IMR-90 (cell line): ENCODE measurements at regions not wholly inside any gene's neighbourhood (a gene's known extent, or its start where the extent isn't known, plus 50 kb on each side); places are given as distances from the start of the nearest gene placed in this dataset.

ENCODE experiments used
- ATAC-seq: fragments of 200-7000 bp; cut with Tn5 transposase; 2 replicates; pipeline ENCODE4 v1.9.1; 2020; ENCODE audit warnings: low read depth, mild to moderate bottlenecking, moderate library complexity
- BruUV-seq: library from RNA; stranded (reverse); fragments of 400-500 nt; replicated peaks from 2 replicates; lab custom pipeline; 2021; lab: Mats Ljungman, UMichigan
- CTCF ChIA-PET: fragments of 300-600 bp; formaldehyde crosslinking; extraction: SDS; loops from one replicate; lab custom pipeline; 2021; ENCODE audit warnings: antibody characterized with exemption; lab: Yijun Ruan, JAX
- POLR2A ChIA-PET: fragments of 300-600 bp; sonication (Branson Sonifier 250); formaldehyde crosslinking; loops from one replicate; lab custom pipeline; 2022; ENCODE audit warnings: antibody characterized with exemption; ENCODE audit not compliant: unreplicated experiment; lab: Charles Lee
- DNase-seq: peaks from one replicate; pipeline ENCODE4 v3.0.0; 2013
- H2AFZ ChIP-seq: replicated peaks from 2 replicates; pipeline ENCODE3; 2013; ENCODE audit warnings: low read length, mild to moderate bottlenecking; ENCODE audit not compliant: poor library complexity
- H2AK5ac ChIP-seq: 2 replicates; pipeline ENCODE4 v1.6.1; 2013; ENCODE audit warnings: low read depth, low read length, inconsistent platforms
- H2AK9ac ChIP-seq: replicated peaks from 2 replicates; pipeline ENCODE3; 2013; ENCODE audit warnings: mild to moderate bottlenecking, low read depth, low read length, moderate library complexity; ENCODE audit not compliant: poor library complexity
- H2BK120ac ChIP-seq: 2 replicates; pipeline ENCODE4 v1.6.1; 2013; ENCODE audit warnings: low read depth, low read length, inconsistent platforms
- H2BK15ac ChIP-seq: 3 replicates; pipeline ENCODE4 v1.6.1; 2013; ENCODE audit warnings: low read depth, low read length, inconsistent platforms
- H2BK20ac ChIP-seq: 2 replicates; pipeline ENCODE4 v1.6.1; 2013; ENCODE audit warnings: low read depth, mild to moderate bottlenecking, inconsistent platforms, low read length, moderate library complexity
- H2BK5ac ChIP-seq: 2 replicates; pipeline ENCODE4 v1.6.1; 2013; ENCODE audit warnings: mild to moderate bottlenecking, low read depth, low read length, inconsistent platforms; ENCODE audit not compliant: poor library complexity, severe bottlenecking
- H3K14ac ChIP-seq: replicated peaks from 2 replicates; pipeline ENCODE4 v1.6.1; 2013; ENCODE audit warnings: low read depth, low read length, inconsistent platforms
- H3K18ac ChIP-seq: 2 replicates; pipeline ENCODE4 v1.6.1; 2013; ENCODE audit warnings: low read depth, low read length, control low read depth
- H3K23ac ChIP-seq: 2 replicates; pipeline ENCODE4 v1.6.1; 2013; ENCODE audit warnings: low read depth, low read length, inconsistent platforms
- H3K27ac ChIP-seq: 2 replicates; pipeline ENCODE4 v1.5.1; 2013; ENCODE audit warnings: mild to moderate bottlenecking, control low read depth, low read length; ENCODE audit not compliant: insufficient read depth
- H3K27me3 ChIP-seq: 2 replicates; pipeline ENCODE4 v1.6.1; 2013; ENCODE audit warnings: low read length; ENCODE audit not compliant: control insufficient read depth, insufficient read depth
- H3K36me3 ChIP-seq: 2 replicates; pipeline ENCODE4 v1.6.1; 2013; ENCODE audit warnings: low read length, mixed read lengths; ENCODE audit not compliant: control insufficient read depth, insufficient read depth
- H3K4ac ChIP-seq: 2 replicates; pipeline ENCODE4 v1.6.1; 2013; ENCODE audit warnings: low read depth, low read length, inconsistent platforms
- H3K4me1 ChIP-seq: 2 replicates; pipeline ENCODE4 v1.6.1; 2013; ENCODE audit warnings: low read length, mixed read lengths; ENCODE audit not compliant: control insufficient read depth, insufficient read depth
- H3K4me2 ChIP-seq: 2 replicates; pipeline ENCODE4 v1.6.1; 2013; ENCODE audit warnings: low read depth, mild to moderate bottlenecking, control low read depth, low read length, moderate library complexity
- H3K4me3 ChIP-seq: 2 replicates; pipeline ENCODE4 v1.5.1; 2013; ENCODE audit warnings: low read depth, mild to moderate bottlenecking, control low read depth, low read length, moderate library complexity; ENCODE audit not compliant: insufficient read depth
- H3K56ac ChIP-seq: 2 replicates; pipeline ENCODE4 v1.6.1; 2013; ENCODE audit warnings: low read length, inconsistent platforms; ENCODE audit not compliant: insufficient read depth; ENCODE audit errors: extremely low read depth
- H3K79me1 ChIP-seq, 2 experiments: 2 replicates each; pipeline ENCODE4 v1.6.1; 2013; ENCODE audit warnings: low read length in 2 of 2, inconsistent platforms in 1 of 2, low read depth in 1 of 2
- H3K9ac ChIP-seq: 2 replicates; pipeline ENCODE4 v1.6.1; 2013; ENCODE audit warnings: low read depth, low read length, control low read depth
- H3K9me1 ChIP-seq: 2 replicates; pipeline ENCODE4 v1.6.1; 2013; ENCODE audit warnings: low read length, inconsistent platforms; ENCODE audit not compliant: insufficient read depth
- H3K9me3 ChIP-seq: 2 replicates; pipeline ENCODE4 v1.6.1; 2013; ENCODE audit warnings: low read length; ENCODE audit not compliant: control insufficient read depth, insufficient read depth
- H4K20me1 ChIP-seq: 2 replicates; pipeline ENCODE4 v1.6.1; 2013; ENCODE audit warnings: low read length, inconsistent platforms; ENCODE audit not compliant: insufficient read depth
- H4K5ac ChIP-seq: 2 replicates; pipeline ENCODE4 v1.6.1; 2013; ENCODE audit warnings: mild to moderate bottlenecking, low read depth, low read length, control low read depth
- H4K8ac ChIP-seq, 2 experiments: 2 replicates each; pipeline ENCODE4 v1.6.1; 2013; ENCODE audit warnings: low read depth in 2 of 2, low read length in 2 of 2, control low read depth in 1 of 2, inconsistent platforms in 1 of 2
- H4K91ac ChIP-seq: 2 replicates; pipeline ENCODE4 v1.6.1; 2013; ENCODE audit warnings: low read depth, low read length, inconsistent platforms; ENCODE audit not compliant: insufficient read depth
- BHLHE40 ChIP-seq: fragments of 150-350 bp; IDR thresholded peaks from 2 replicates; pipeline ENCODE4 v1.6.1; 2016; ENCODE audit warnings: mild to moderate bottlenecking, low read depth, low read length
- CEBPB ChIP-seq: IDR thresholded peaks from 2 replicates; pipeline ENCODE4 v1.6.1; 2012; ENCODE audit warnings: low read depth, low read length, improper control_type of control experiment
- CHD1 ChIP-seq: IDR thresholded peaks from 2 replicates; pipeline ENCODE4 v1.6.1; 2012; ENCODE audit warnings: low read depth, low read length, improper control_type of control experiment
- FOS ChIP-seq: fragments of 150-350 bp; IDR thresholded peaks from 2 replicates; pipeline ENCODE4 v1.6.1; 2016; ENCODE audit warnings: low read depth, low read length
- MAFK ChIP-seq: IDR thresholded peaks from 2 replicates; pipeline ENCODE4 v1.6.1; 2012; ENCODE audit warnings: low read depth, low read length, improper control_type of control experiment
- MAZ ChIP-seq: IDR thresholded peaks from 2 replicates; pipeline ENCODE4 v1.6.1; 2012; ENCODE audit warnings: low read depth, mild to moderate bottlenecking, low read length, improper control_type of control experiment, moderate library complexity, borderline replicate concordance
- MXI1 ChIP-seq: IDR thresholded peaks from 2 replicates; pipeline ENCODE4 v1.6.1; 2012; ENCODE audit warnings: low read depth, mild to moderate bottlenecking, low read length, moderate library complexity, borderline replicate concordance
- NFE2L2 ChIP-seq: fragments of 150-350 bp; IDR thresholded peaks from 2 replicates; pipeline ENCODE4 v1.6.1; 2016; ENCODE audit warnings: low read depth, mild to moderate bottlenecking, low read length
- POLR2A ChIP-seq: IDR thresholded peaks from 2 replicates; pipeline ENCODE4 v1.6.1; 2012; ENCODE audit warnings: mild to moderate bottlenecking, low read depth, low read length
- RAD21 ChIP-seq: IDR thresholded peaks from 2 replicates; pipeline ENCODE4 v1.6.1; 2012; ENCODE audit warnings: low read length, improper control_type of control experiment
- RCOR1 ChIP-seq: IDR thresholded peaks from 2 replicates; pipeline ENCODE4 v1.6.1; 2012; ENCODE audit warnings: mild to moderate bottlenecking, low read length, improper control_type of control experiment; ENCODE audit not compliant: insufficient replicate concordance
- RFX5 ChIP-seq: IDR thresholded peaks from 2 replicates; pipeline ENCODE4 v1.8.0; 2012; ENCODE audit warnings: low read depth, mild to moderate bottlenecking, low read length, moderate library complexity
- SMC3 ChIP-seq: fragments of 150-350 bp; IDR thresholded peaks from 2 replicates; pipeline ENCODE4 v1.6.1; 2016; ENCODE audit warnings: low read depth, mild to moderate bottlenecking, antibody characterized with exemption, low read length, moderate library complexity
- USF2 ChIP-seq: fragments of 150-350 bp; IDR thresholded peaks from 2 replicates; pipeline ENCODE4 v1.6.1; 2017; ENCODE audit warnings: mild to moderate bottlenecking, antibody characterized with exemption, low read length, low read depth
- WGBS, 2 experiments: methylation state at CpG; one replicate each; pipeline versions ENCODE4 v1.1.5 to v1.1.7; 2013; ENCODE audit warnings: missing lambda C conversion rate in 2 of 2; ENCODE audit not compliant: insufficient read length in 1 of 2; ENCODE audit errors: extremely low coverage in 2 of 2; 5-methylcytosine and 5-hydroxymethylcytosine counted together
- dilution Hi-C: fragments of 300-500 bp; cut with HindIII; formaldehyde crosslinking; loops from one replicate; pipeline ENCODE4 v1.14.3; 2018; ENCODE audit warnings: low sequenced_read_pairs; ENCODE audit not compliant: unreplicated experiment
- in situ Hi-C: fragments of 300-500 bp; cut with MboI; formaldehyde crosslinking; loops from 3 replicates; pipeline ENCODE4 v1.14.3; 2019; ENCODE audit warnings: low sequenced_read_pairs, inconsistent platforms, mixed read lengths
- intact Hi-C: fragments of 100-400 bp; cut with micrococcal nuclease; formaldehyde crosslinking; loops from 2 replicates; pipeline ENCODE4 v1.10.0; 2022
- TF ChIP-seq, protein P1 (sequence below): conservative IDR thresholded peaks from 2 replicates; pipeline ENCODE4 v1.5.1; 2012; ENCODE audit warnings: mild to moderate bottlenecking, low read depth, low read length, improper control_type of control experiment
- TF ChIP-seq, protein P2 (sequence below): fragments of 150-350 bp; IDR thresholded peaks from 2 replicates; pipeline ENCODE4 v1.6.1; 2016; ENCODE audit warnings: low read depth, mild to moderate bottlenecking, low read length, moderate library complexity, borderline replicate concordance

DNA sequence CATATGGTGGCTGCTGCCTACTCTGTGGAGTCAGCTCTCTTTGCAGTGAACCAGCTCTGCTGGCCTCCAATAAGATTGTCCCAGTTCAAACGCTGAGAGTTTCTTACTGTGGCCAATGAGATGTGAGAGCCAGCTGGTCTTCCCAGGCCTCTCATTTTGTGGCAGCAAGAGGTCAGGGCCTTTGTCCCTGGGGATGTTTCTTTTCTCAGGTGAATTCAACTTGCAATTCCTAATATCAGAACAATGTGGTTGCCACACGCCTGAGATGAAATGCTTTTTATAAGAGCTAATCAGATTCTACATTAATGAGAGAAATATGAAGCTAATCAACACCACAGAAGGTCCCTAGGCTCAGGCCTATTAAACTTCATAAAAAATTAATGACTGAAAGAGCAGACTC is 660.1 kb upstream of the CAMK1G start:
- Histone ChIP-seq H4K20me1 (no peaks in the 10 kb centered on the region), H2BK120ac (no peak overlapping the region), H3K36me3 (no peaks in the 10 kb centered on the region), H3K4me2 (no peak overlapping the region), H3K79me1 (no peaks in the 10 kb centered on the region), H4K8ac (no peak overlapping the region), H3K18ac (no peak overlapping the region), H2BK5ac (no peak overlapping the region), H3K4me1 (no peaks in the 10 kb centered on the region), H2AFZ (no peak overlapping the region), H2BK15ac (no peak overlapping the region), H3K4ac (no peak overlapping the region), H3K9ac (no peak overlapping the region), H2AK9ac (no peak overlapping the region), H2AK5ac (no peak overlapping the region), H3K56ac (no peak overlapping the region), H4K5ac (no peak overlapping the region), H3K27ac (no peak overlapping the region), H3K9me3 (peaks cover 14% of the 10 kb centered on the region), H3K9me1 (no peaks in the 10 kb centered on the region), H3K23ac (no peak overlapping the region), H4K91ac (no peak overlapping the region), H2BK20ac (no peak overlapping the region), H3K27me3 (no peaks in the 10 kb centered on the region), H3K4me3 (no peak overlapping the region), H3K14ac (no peak overlapping the region)
- POLR2A ChIA-PET: no interaction called here
- dilution Hi-C loops: no loop called here
- TF ChIP-seq USF2: no peak
- no peak for TF ChIP-seq RFX5
- no peak for TF ChIP-seq SMC3
- TF ChIP-seq RAD21: no peak
- no peak for TF ChIP-seq MXI1
- no peak for TF ChIP-seq RCOR1
- TF ChIP-seq, protein P1, sequence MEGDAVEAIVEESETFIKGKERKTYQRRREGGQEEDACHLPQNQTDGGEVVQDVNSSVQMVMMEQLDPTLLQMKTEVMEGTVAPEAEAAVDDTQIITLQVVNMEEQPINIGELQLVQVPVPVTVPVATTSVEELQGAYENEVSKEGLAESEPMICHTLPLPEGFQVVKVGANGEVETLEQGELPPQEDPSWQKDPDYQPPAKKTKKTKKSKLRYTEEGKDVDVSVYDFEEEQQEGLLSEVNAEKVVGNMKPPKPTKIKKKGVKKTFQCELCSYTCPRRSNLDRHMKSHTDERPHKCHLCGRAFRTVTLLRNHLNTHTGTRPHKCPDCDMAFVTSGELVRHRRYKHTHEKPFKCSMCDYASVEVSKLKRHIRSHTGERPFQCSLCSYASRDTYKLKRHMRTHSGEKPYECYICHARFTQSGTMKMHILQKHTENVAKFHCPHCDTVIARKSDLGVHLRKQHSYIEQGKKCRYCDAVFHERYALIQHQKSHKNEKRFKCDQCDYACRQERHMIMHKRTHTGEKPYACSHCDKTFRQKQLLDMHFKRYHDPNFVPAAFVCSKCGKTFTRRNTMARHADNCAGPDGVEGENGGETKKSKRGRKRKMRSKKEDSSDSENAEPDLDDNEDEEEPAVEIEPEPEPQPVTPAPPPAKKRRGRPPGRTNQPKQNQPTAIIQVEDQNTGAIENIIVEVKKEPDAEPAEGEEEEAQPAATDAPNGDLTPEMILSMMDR: no peak
- no peak for TF ChIP-seq MAZ
- no peak for TF ChIP-seq CHD1
- TF ChIP-seq CEBPB: no peak
- TF ChIP-seq, protein P2, sequence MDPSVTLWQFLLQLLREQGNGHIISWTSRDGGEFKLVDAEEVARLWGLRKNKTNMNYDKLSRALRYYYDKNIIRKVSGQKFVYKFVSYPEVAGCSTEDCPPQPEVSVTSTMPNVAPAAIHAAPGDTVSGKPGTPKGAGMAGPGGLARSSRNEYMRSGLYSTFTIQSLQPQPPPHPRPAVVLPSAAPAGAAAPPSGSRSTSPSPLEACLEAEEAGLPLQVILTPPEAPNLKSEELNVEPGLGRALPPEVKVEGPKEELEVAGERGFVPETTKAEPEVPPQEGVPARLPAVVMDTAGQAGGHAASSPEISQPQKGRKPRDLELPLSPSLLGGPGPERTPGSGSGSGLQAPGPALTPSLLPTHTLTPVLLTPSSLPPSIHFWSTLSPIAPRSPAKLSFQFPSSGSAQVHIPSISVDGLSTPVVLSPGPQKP: no peak
- no peak for TF ChIP-seq BHLHE40
- TF ChIP-seq FOS: no peak
- TF ChIP-seq POLR2A: no peak
- no peak for TF ChIP-seq MAFK
- no peak for TF ChIP-seq NFE2L2
- intact Hi-C loops: no loop called here
- CTCF ChIA-PET: no interaction called here
- in situ Hi-C loops: no loop called here
- DNase-seq (no peak), ATAC-seq (no peak)
- WGBS, 2 experiments: no CpG with 5 or more reads among the region's 2 CpGs
- BruUV-seq: no TSS peak
